ENCODE measurements at regions not wholly inside any gene's neighbourhood (a gene's known extent, or its start where the extent isn't known, plus 50 kb on each side); places are given as distances from the start of the nearest gene placed in this dataset.

- TF ChIP-seq BCLAF1 (IDR thresholded peaks at IDR 0.05) = no peak
- TF ChIP-seq MAF1 (CRISPR knock-in tag; IDR thresholded peaks at IDR 0.05; ENCODE audit: borderline replicate concordance) = no peak
- TF ChIP-seq ZNF251 (CRISPR knock-in tag; IDR thresholded peaks at IDR 0.05) = no peak
- TF ChIP-seq MEF2D (CRISPR knock-in tag; IDR thresholded peaks at IDR 0.05) = no peak
- TF ChIP-seq ZNF143 (CRISPR knock-in tag; IDR thresholded peaks at IDR 0.05) = no peak
These were observed 412.1 kb upstream of the DPH6 start (continued) for GRCh38 chr15:35958021-35958420.

GRCh38 chr15:35958975-35959374, 413.0 kb upstream of the DPH6 start:
- Histone ChIP-seq H4K20me1 (ENCODE audit: insufficient read depth, low read length) (no peaks in the 10 kb centered on the region), H3K4me3 (replicated peaks in 1 of 3; ENCODE audit: insufficient read depth in 1 of 3, low read depth in 2 of 3, low read length in 3 of 3) (no peak overlapping the region), H3K27ac (ENCODE audit: extremely low read length, insufficient read depth, low read length) (no peak overlapping the region), H3K9me3 (ENCODE audit: low read length) (no peaks in the 10 kb centered on the region), H3K4me2 (ENCODE audit: low read depth, low read length) (no peak overlapping the region), H2AFZ (ENCODE audit: low read length) (no peak overlapping the region), H3K36me3 (replicated peaks in 1 of 2; ENCODE audit: control insufficient read depth in 1 of 2, insufficient read depth in 2 of 2, low read length in 2 of 2) (no peaks in the 10 kb centered on the region), H3K27me3 (ENCODE audit: control insufficient read depth in 1 of 2, insufficient read depth in 2 of 2, low read length in 2 of 2) (no peaks in the 10 kb centered on the region), H3K4me1 (ENCODE audit: insufficient read depth, low read length) (no peaks in the 10 kb centered on the region), H3K79me2 (ENCODE audit: insufficient read depth, low read length) (no peaks in the 10 kb centered on the region), H3K9ac (ENCODE audit: insufficient read depth, low read depth, low read length) (no peak overlapping the region)
- ChIA-PET POLR2A (no interaction called here), CTCF (ENCODE audit: low intra/inter-chr PET ratio, low total read pairs) (no interaction called here)
- in situ Hi-C loops (cut with HindIII; ENCODE audit: extremely low pct_ligation_motif_present, low pct_unique_long_range_greater_than_20kb) (no loop called here), intact Hi-C loops (cut with micrococcal nuclease; ENCODE audit: unreplicated experiment) (no loop called here)
- no peak for TF ChIP-seq ZHX2 (IDR thresholded peaks at IDR 0.05; ENCODE audit: low read depth)
- TF ChIP-seq ZHX2 (CRISPR knock-in tag; IDR thresholded peaks at IDR 0.05; ENCODE audit: borderline replicate concordance) = no peak
- TF ChIP-seq ZNF382 (CRISPR knock-in tag; IDR thresholded peaks at IDR 0.05; ENCODE audit: borderline replicate concordance) = no peak
- BruUV-seq (replicated peaks) = no TSS peak
- DNase-seq (ENCODE audit: low spot score) (no peak), ATAC-seq (no peak), FAIRE-seq (no peak)
- 0% methylated on average over 2 of the region's 2 CpGs for WGBS (ENCODE audit: low lambda C conversion rate)

Data from HepG2 (cell line).